ENCODE measurements at regions not wholly inside any gene's neighbourhood (a gene's known extent, or its start where the extent isn't known, plus 50 kb on each side); places are given as distances from the start of the nearest gene placed in this dataset.
A peak's percentile ranks its signal among the peaks of the same experiment; 100 is the strongest.
"Not testable (repeated sequence)": the region's sequence is repeated elsewhere in the genome, so short reads cannot be mapped to it uniquely, and the experiment has no call there.

GRCh38 chr2:21854938-21855337 is 731.2 kb downstream of the TDRD15 start:
- Histone ChIP-seq H3K9me3 (peaks cover 5% of the 10 kb centered on the region), H3K4me3 (no peak overlapping the region), H3K36me3 (no peaks in the 10 kb centered on the region), H4K20me1 (no peaks in the 10 kb centered on the region), H3K9ac (no peak overlapping the region), H3K27me3 (no peaks in the 10 kb centered on the region), H3K27ac (no peak overlapping the region), H3K4me1 (no peaks in the 10 kb centered on the region), H3K4me2 (no peak overlapping the region)
- no peak for TF ChIP-seq Cebpa-rat (IDR thresholded peaks at IDR 0.05)

DNA sequence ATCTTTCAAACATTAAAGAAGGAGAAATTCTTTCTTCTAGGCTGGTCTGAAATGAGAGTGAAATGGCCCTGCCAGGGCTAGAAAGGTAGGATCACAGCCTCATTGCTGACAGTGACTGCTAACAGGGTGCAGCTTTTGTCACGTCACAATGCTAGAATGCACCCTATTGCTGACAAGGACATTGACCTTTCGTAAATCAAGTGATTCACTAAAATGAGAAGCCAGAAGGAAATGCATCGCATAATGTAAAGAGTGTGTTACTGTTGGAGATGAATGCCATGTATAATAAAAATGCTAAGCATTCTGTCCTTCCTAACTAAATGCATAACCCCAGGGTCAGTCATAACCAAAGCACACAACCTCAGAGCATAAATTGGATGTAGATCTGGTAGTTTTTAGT is 732.9 kb downstream of the TDRD15 start:
- Histone ChIP-seq H3K4me3 (no peak overlapping the region), H3K9ac (no peak overlapping the region), H3K4me1 (peaks cover 9% of the 10 kb centered on the region), H3K27ac (no peak overlapping the region), H3K4me2 (no peak overlapping the region), H4K20me1 (no peaks in the 10 kb centered on the region), H3K9me3 (peaks cover 5% of the 10 kb centered on the region), H3K27me3 (no peaks in the 10 kb centered on the region), H3K36me3 (no peaks in the 10 kb centered on the region)
- no peak for TF ChIP-seq Cebpa-rat (IDR thresholded peaks at IDR 0.05)

GRCh38 chr2:21860907-21861306 is 737.1 kb downstream of the TDRD15 start:
- Histone ChIP-seq H3K4me2 (no peak overlapping the region), H3K4me1 (peaks cover 15% of the 10 kb centered on the region), H4K20me1 (no peaks in the 10 kb centered on the region), H3K9ac (no peak overlapping the region), H3K27me3 (no peaks in the 10 kb centered on the region), H3K9me3 (peaks cover 5% of the 10 kb centered on the region), H3K4me3 (no peak overlapping the region), H3K27ac (no peak overlapping the region), H3K36me3 (no peaks in the 10 kb centered on the region)
- no peak for TF ChIP-seq Cebpa-rat (IDR thresholded peaks at IDR 0.05)

- Histone ChIP-seq H3K9me3 (no peaks in the 10 kb centered on the region), H4K20me1 (no peaks in the 10 kb centered on the region), H3K4me3 (no peak overlapping the region), H3K36me3 (no peaks in the 10 kb centered on the region), H3K27ac (no peak overlapping the region), H3K4me1 (peaks cover 10% of the 10 kb centered on the region), H3K9ac (no peak overlapping the region), H3K27me3 (no peaks in the 10 kb centered on the region), H3K4me2 (no peak overlapping the region)
- TF ChIP-seq Cebpa-rat (IDR thresholded peaks at IDR 0.05), result no peak
These were observed 742.5 kb downstream of the TDRD15 start for GRCh38 chr2:21866316-21866715.

DNA sequence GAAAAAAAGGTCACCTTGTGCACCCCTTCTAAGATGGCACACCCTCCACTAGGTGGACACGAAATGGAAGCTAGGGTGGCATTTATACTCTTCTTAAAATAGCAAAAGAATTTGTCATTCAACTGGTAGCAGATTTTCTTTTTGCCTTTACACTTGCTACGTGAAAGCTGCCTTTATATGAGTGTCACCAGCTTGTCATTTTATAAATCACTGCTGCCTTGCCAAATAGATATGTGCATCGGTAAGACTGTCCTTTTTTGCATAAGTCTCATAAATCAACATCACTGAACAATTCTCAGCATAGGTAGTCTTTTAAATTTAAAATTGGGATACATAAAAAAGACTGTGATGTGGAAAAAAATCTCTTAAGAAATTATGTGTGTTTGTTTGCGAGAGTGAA is 764.1 kb downstream of the TDRD15 start:
- H3K9ac ChIP-seq, result no peak overlapping the region
- H4K20me1 ChIP-seq, result no peaks in the 10 kb centered on the region
- no peak overlapping the region for H3K27ac ChIP-seq
- no peak overlapping the region for H3K4me2 ChIP-seq
- no peaks in the 10 kb centered on the region for H3K9me3 ChIP-seq
- no peak for TF ChIP-seq Cebpa-rat (IDR thresholded peaks at IDR 0.05)
- H3K4me1 ChIP-seq, result 0 out of 2 replicates have a peak, but pooled peaks cover 6% of the 10 kb centered on the region
- no peak overlapping the region for H3K4me3 ChIP-seq
- H3K36me3 ChIP-seq, result no peaks in the 10 kb centered on the region
- H3K27me3 ChIP-seq, result no peaks in the 10 kb centered on the region

GRCh38 chr2:21890041-21890440 is 766.3 kb downstream of the TDRD15 start:
- Histone ChIP-seq H3K27me3 (no peaks in the 10 kb centered on the region), H3K9me3 (no peaks in the 10 kb centered on the region), H3K4me2 (no peak overlapping the region), H3K4me1 (0 out of 2 replicates have a peak, but pooled peaks cover 6% of the 10 kb centered on the region), H3K9ac (no peak overlapping the region), H3K27ac (no peak overlapping the region), H4K20me1 (no peaks in the 10 kb centered on the region), H3K4me3 (no peak overlapping the region), H3K36me3 (no peaks in the 10 kb centered on the region)
- TF ChIP-seq Cebpa-rat (IDR thresholded peaks at IDR 0.05), result no peak

DNA sequence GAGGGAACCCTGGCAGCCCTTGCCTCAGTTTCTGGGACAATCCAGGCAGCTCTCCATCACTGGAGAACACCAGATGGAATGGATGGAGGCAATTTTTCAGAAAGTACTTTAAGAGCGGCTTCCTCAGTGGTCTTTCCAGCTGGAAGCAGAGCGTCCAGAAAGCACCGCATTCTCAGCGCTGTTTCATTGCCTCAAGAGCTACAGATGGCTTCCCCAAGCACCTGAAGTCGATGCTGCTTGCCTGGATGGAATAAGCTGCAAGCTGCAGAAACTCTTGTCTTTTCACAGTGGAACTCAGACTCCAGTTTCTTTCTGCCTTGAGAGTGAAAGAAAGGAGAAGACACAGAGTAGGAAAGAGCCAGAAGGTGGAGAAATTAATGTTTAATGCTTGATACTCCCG is 766.9 kb downstream of the TDRD15 start:
- 0 out of 2 replicates have a peak, but pooled peaks cover 6% of the 10 kb centered on the region for H3K4me1 ChIP-seq
- H3K36me3 ChIP-seq, result no peaks in the 10 kb centered on the region
- TF ChIP-seq Cebpa-rat (IDR thresholded peaks at IDR 0.05), result no peak
- H3K27ac ChIP-seq, result no peak overlapping the region
- no peak overlapping the region for H3K4me2 ChIP-seq
- H3K27me3 ChIP-seq, result no peaks in the 10 kb centered on the region
- H3K9me3 ChIP-seq, result no peaks in the 10 kb centered on the region
- no peak overlapping the region for H3K9ac ChIP-seq
- H4K20me1 ChIP-seq, result no peaks in the 10 kb centered on the region
- H3K4me3 ChIP-seq, result no peak overlapping the region

DNA sequence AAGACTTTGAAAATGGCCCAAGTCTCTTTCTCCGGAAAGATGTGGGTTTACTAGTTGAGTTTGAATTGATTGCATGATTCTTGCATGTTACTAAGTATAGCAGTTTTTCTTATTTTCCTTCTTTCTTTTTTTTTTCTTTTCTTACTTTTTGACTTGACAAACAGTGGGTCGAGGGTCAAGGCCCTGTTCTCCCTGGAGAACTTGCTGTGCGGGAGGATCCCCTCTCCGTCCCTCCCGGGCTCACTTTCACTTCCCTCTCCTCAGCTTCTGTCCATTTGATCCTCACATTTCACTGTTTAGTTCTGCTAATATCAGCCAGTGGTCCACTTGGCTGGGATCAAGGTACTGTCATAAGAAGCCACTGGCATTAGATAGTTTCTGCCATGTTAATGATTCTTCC is 767.4 kb downstream of the TDRD15 start:
- no peak for TF ChIP-seq Cebpa-rat (IDR thresholded peaks at IDR 0.05)

GRCh38 chr2:21892140-21892539 is 768.4 kb downstream of the TDRD15 start:
- no peak overlapping the region for H3K9ac ChIP-seq
- H3K4me3 ChIP-seq, result no peak overlapping the region
- H3K4me1 ChIP-seq, result 0 out of 2 replicates have a peak, but pooled peaks cover 6% of the 10 kb centered on the region
- no peak overlapping the region for H3K4me2 ChIP-seq
- H3K36me3 ChIP-seq, result no peaks in the 10 kb centered on the region
- TF ChIP-seq Cebpa-rat (IDR thresholded peaks at IDR 0.05), result no peak
- no peak overlapping the region for H3K27ac ChIP-seq
- H3K9me3 ChIP-seq, result no peaks in the 10 kb centered on the region
- H3K27me3 ChIP-seq, result no peaks in the 10 kb centered on the region
- no peaks in the 10 kb centered on the region for H4K20me1 ChIP-seq

More for the DNA sequence above, 767.4 kb downstream of the TDRD15 start:
- 0 out of 2 replicates have a peak overlapping the region, but pooled peaks have one; percentile 11 for H3K4me2 ChIP-seq
- H4K20me1 ChIP-seq, result no peaks in the 10 kb centered on the region
- H3K36me3 ChIP-seq, result no peaks in the 10 kb centered on the region
- no peaks in the 10 kb centered on the region for H3K9me3 ChIP-seq
- 0 out of 2 replicates have a peak, but pooled peaks cover 6% of the 10 kb centered on the region for H3K4me1 ChIP-seq
- no peak overlapping the region for H3K4me3 ChIP-seq
- H3K27me3 ChIP-seq, result no peaks in the 10 kb centered on the region
- no peak overlapping the region for H3K27ac ChIP-seq
- H3K9ac ChIP-seq, result no peak overlapping the region

- H3K4me2 ChIP-seq, result no peak overlapping the region
- 0 out of 2 replicates have a peak, but pooled peaks cover 6% of the 10 kb centered on the region for H3K4me1 ChIP-seq
- no peaks in the 10 kb centered on the region for H3K9me3 ChIP-seq
- H3K9ac ChIP-seq, result no peak overlapping the region
- no peak overlapping the region for H3K4me3 ChIP-seq
- TF ChIP-seq Cebpa-rat (IDR thresholded peaks at IDR 0.05), result no peak
- H3K36me3 ChIP-seq, result no peaks in the 10 kb centered on the region
- no peaks in the 10 kb centered on the region for H4K20me1 ChIP-seq
- H3K27ac ChIP-seq, result no peak overlapping the region
- H3K27me3 ChIP-seq, result no peaks in the 10 kb centered on the region
These were observed 771.4 kb downstream of the TDRD15 start for GRCh38 chr2:21895200-21895599.

DNA sequence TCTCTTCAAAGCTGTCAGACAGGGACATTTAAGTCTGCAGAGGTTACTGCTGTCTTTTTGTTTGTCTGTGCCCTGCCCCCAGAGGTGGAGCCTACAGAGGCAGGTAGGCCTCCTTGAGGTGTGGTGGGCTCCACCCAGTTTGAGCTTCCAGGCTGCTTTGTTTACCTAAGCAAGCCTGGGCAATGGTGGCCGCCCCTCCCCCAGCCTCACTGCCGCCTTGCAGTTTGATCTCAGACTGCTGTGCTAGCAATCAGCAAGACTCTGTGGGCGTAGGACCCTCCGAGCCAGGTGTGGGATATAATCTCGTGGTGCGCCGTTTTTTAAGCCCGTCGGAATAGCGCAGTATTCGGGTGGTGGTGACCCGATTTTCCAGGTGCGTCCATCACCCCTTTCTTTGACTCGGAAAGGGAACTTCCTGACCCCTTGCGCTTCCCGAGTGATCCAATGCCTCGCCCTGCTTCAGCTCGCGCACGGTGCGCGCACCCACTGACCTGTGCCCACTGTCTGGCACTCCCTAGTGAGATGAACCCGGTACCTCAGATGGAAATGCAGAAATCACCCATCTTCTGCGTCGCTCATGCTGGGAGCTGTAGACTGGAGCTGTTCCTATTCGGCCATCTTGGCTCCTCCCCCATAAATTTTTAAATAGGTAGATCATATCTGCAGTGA is 785.1 kb downstream of the TDRD15 start:
- H3K27me3 ChIP-seq, H3K4me3 ChIP-seq, H3K4me1 ChIP-seq, H3K27ac ChIP-seq, H3K9me3 ChIP-seq, H4K20me1 ChIP-seq, H3K9ac ChIP-seq, H3K4me2 ChIP-seq, H3K36me3 ChIP-seq: not testable (repeated sequence)

Data from BLaER1 (cell line).